Heart left ventricle (tissue), 16 donors: ENCODE measurements at regions not wholly inside any gene's neighbourhood (a gene's known extent, or its start where the extent isn't known, plus 50 kb on each side); places are given as distances from the start of the nearest gene placed in this dataset.

ENCODE experiments used
- ATAC-seq, 4 donors: fragments of 200-7000 bp; cut with Tn5 transposase; one replicate each; pipeline ENCODE4 v1.9.1; 2020 to 2022; ENCODE audit warnings: moderate library complexity in 4 of 4, mild to moderate bottlenecking in 3 of 4, moderate number of reproducible peaks in 1 of 4
- DNase-seq, 5 donors: peaks; one replicate each; pipeline ENCODE4 v3.0.0-alpha.2; 2020
- H3K27ac ChIP-seq, 12 donors: fragments of 200-600 bp; sonication (generic) in 4 of 12; one replicate each; pipeline versions ENCODE4 v1.5.0 to v1.8.0; 2016 to 2022; ENCODE audit warnings: mild to moderate bottlenecking in 2 of 12
- H3K27me3 ChIP-seq, 9 donors: fragments of 200-600 bp; sonication (generic) in 2 of 9; one replicate each; pipeline versions ENCODE4 v1.5.1 to v1.8.0; 2016 to 2022; ENCODE audit warnings: mild to moderate bottlenecking in 3 of 9
- H3K36me3 ChIP-seq, 9 donors: fragments of 200-600 bp; sonication (generic) in 2 of 9; one replicate each; pipeline versions ENCODE4 v1.5.0 to v1.8.0; 2018 to 2022; ENCODE audit warnings: mild to moderate bottlenecking in 2 of 9
- H3K4me1 ChIP-seq, 12 donors: fragments of 200-600 bp; sonication (generic) in 4 of 12; one replicate each; pipeline versions ENCODE4 v1.5.0 to v1.8.0; 2016 to 2022; ENCODE audit warnings: mild to moderate bottlenecking in 3 of 12
- H3K4me3 ChIP-seq, 12 donors: fragments of 200-600 bp; sonication (generic) in 4 of 12; one replicate each; pipeline versions ENCODE4 v1.5.0 to v1.8.0; 2017 to 2022; ENCODE audit warnings: mild to moderate bottlenecking in 9 of 12, moderate library complexity in 4 of 12
- H3K9me3 ChIP-seq, 12 donors: fragments of 200-600 bp; sonication (generic) in 4 of 12; one replicate each; pipeline versions ENCODE4 v1.5.0 to v1.8.0; 2016 to 2022; ENCODE audit warnings: mild to moderate bottlenecking in 1 of 12
- POLR2A ChIP-seq, 2 donors: fragments of 450-650 bp; IDR thresholded peaks; one replicate each; pipeline ENCODE4 v1.6.1; 2017; ENCODE audit warnings: antibody characterized with exemption in 2 of 2, mild to moderate bottlenecking in 2 of 2, moderate library complexity in 2 of 2
- WGBS, 4 donors: extraction: QIAGEN DNeasy Blood & Tissue Kit in 2 of 4; methylation state at CpG; one replicate each; pipeline versions ENCODE4 v1.1.5 to v1.1.7; 2013 to 2018; 5-methylcytosine and 5-hydroxymethylcytosine counted together
- intact Hi-C, 10 donors: fragments of 100-400 bp; cut with DNase I; formaldehyde crosslinking; loops; one replicate each; pipeline versions ENCODE4 v1.11.1 to v1.14.2; 2022
- TF ChIP-seq, protein P1 (sequence below), 12 donors: fragments of 200-600 bp; sonication (generic) in 4 of 12; IDR thresholded peaks; one replicate each; pipeline versions ENCODE4 v1.5.0 to v1.8.0; 2018 to 2022; ENCODE audit warnings: antibody characterized with exemption in 12 of 12, mild to moderate bottlenecking in 5 of 12
- donor health status: ischemic (EF 13 %, LVEDD 7.1; RV severe dilation, severe dysfunction).
- donor health status: healthy with polysubstance abuse.
- donor health status: DM: no; HTN: yes; CAD: no.
- donor health status: DM: no; HTN: no; CAD: no.
- donor health status: ischemic (EF 25% LVEDD 6.9; RV normal size, moderate dysfunction).
- donor health status: ischemic (EF 25% LVEDD 5.7; RV mildly dilated, moderate dysfunction).
- donor health status: healthy.
- donor health status: DM: yes; HTN: yes; CAD: no.
- donor health status: ischemic (EF 35%, LVEDD 5.7; RV mildly dilated, moderate dysfunction).
- donor health status: nonischemic (EF 11% LVEDD 7.7; RV severe dilation, severe dysfunction).
- donor health status: DM: yes; HTN: yes; CAD: no.
- donor health status: PGD.
- donor health status: ischemic (EF 29% LVEDD 5.4; RV normal size, mild dysfunction).
- donor health status: nonischemic (EF 23%, LVEDD 6.1; RV moderate dilation, normal function).

DNA sequence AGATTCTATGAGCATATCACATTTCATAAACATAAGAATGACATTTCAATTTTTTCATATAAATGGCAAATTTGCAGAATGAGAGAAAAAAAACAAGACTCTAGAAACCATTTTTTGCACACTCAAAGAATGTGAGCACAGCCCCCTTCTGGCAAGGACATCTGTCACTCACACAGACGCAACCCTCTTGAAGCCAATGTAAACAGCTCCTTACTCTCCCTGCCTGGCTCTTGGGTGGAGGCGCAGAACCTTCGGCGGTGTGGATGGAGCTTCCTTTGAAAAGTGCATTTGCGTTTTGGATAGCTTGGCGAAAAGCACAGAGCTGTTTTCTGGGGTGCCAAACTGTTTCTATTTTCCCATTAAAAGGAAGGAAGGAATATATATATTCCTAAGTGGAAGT is 367.6 kb upstream of the TSHZ3 start:
- Histone ChIP-seq H3K36me3 (no peaks in the 10 kb centered on the region), H3K4me3 (no peak overlapping the region), H3K4me1 (no peaks in the 10 kb centered on the region), H3K27me3 (peaks cover 0 to 11% (median 0%) of the 10 kb centered on the region in 9 donors), H3K9me3 (peaks cover 0 to 20% (median 4%) of the 10 kb centered on the region in 12 donors), H3K27ac (no peak overlapping the region)
- no peak for ATAC-seq
- DNase-seq = no peak
- intact Hi-C loops = no loop called here
- no peak for TF ChIP-seq POLR2A (IDR thresholded peaks at IDR 0.05)
- TF ChIP-seq, protein P1, sequence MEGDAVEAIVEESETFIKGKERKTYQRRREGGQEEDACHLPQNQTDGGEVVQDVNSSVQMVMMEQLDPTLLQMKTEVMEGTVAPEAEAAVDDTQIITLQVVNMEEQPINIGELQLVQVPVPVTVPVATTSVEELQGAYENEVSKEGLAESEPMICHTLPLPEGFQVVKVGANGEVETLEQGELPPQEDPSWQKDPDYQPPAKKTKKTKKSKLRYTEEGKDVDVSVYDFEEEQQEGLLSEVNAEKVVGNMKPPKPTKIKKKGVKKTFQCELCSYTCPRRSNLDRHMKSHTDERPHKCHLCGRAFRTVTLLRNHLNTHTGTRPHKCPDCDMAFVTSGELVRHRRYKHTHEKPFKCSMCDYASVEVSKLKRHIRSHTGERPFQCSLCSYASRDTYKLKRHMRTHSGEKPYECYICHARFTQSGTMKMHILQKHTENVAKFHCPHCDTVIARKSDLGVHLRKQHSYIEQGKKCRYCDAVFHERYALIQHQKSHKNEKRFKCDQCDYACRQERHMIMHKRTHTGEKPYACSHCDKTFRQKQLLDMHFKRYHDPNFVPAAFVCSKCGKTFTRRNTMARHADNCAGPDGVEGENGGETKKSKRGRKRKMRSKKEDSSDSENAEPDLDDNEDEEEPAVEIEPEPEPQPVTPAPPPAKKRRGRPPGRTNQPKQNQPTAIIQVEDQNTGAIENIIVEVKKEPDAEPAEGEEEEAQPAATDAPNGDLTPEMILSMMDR (IDR thresholded peaks at IDR 0.05) = no peak
- WGBS, 4 donors = 59 to 70% (median 63%) methylated on average over 6 of the region's 6 CpGs

DNA sequence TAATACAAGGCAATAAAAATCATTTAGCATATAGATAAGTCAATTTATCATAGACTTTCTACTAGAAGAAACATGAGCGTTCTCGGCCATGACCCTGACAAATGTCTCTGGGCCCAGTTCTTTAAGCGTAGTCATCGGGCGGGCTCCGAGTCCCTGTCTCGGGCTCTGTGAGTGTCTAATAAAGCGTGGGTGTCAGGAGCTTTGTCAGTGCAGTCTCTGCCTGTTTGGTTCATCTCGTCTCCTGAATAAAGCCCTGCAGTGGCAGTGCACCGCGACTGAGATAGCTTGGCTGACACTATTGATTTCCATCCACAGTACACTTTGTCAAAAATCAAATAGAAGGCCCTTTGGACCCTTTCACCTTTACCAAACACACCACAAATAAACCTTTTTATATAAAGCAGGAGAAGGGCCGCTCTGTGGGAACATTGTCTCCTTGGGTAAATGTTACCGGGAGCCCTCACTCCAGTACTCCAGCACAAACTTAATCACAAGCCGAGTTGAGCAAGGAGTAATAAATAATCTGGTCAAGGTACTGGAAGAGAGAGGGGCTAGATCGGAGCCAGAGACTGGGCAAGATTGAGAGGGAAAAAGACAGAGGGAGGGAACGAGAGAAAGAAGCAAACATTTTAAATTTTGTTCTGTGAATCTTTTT is 368.2 kb upstream of the TSHZ3 start:
- 83 to 88% (median 86%) methylated on average over 16 of the region's 16 CpGs for WGBS, 4 donors
- no peak overlapping the region for H3K4me3 ChIP-seq
- no peak for DNase-seq

DNA sequence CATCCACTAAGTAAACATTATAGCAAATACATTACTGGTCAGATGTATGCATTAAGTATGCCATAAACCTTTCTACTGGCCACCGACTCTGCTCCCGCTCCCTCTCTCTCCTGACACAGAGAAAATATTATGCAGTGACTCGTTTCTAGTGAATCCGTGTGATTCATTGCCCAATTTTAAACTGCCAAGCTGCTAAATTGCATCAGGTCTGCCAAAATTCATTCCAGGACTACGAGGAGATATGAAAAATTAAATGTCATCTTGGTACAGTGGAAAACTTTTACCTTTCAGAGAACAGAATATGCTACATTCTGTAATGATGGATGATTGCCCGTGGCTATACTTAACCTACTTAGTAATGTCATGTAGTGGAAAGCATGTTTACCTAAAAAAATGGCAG is 368.8 kb upstream of the TSHZ3 start:
- Histone ChIP-seq H3K4me1 (no peaks in the 10 kb centered on the region), H3K27me3 (peaks cover 0 to 11% (median 0%) of the 10 kb centered on the region in 9 donors), H3K4me3 (no peak overlapping the region), H3K27ac (no peak overlapping the region), H3K36me3 (no peaks in the 10 kb centered on the region), H3K9me3 (peaks cover 0 to 13% (median 0%) of the 10 kb centered on the region in 12 donors)
- 61 to 71% (median 65%) methylated on average over 6 of the region's 6 CpGs for WGBS, 4 donors
- ATAC-seq (no peak), DNase-seq (no peak)
- TF ChIP-seq, protein P1 (IDR thresholded peaks at IDR 0.05) = no peak
- no peak for TF ChIP-seq POLR2A (IDR thresholded peaks at IDR 0.05)
- intact Hi-C loops = no loop called here

More for the DNA sequence above, 368.2 kb upstream of the TSHZ3 start:
- Histone ChIP-seq H3K27ac (no peak overlapping the region), H3K36me3 (no peaks in the 10 kb centered on the region), H3K9me3 (peaks cover 0 to 14% (median 2%) of the 10 kb centered on the region in 12 donors), H3K27me3 (peaks cover 0 to 11% (median 0%) of the 10 kb centered on the region in 9 donors), H3K4me1 (no peaks in the 10 kb centered on the region)
- no peak for TF ChIP-seq POLR2A (IDR thresholded peaks at IDR 0.05)
- TF ChIP-seq, protein P1 (IDR thresholded peaks at IDR 0.05) = no peak
- intact Hi-C loops = no loop called here
- no peak for ATAC-seq

DNA sequence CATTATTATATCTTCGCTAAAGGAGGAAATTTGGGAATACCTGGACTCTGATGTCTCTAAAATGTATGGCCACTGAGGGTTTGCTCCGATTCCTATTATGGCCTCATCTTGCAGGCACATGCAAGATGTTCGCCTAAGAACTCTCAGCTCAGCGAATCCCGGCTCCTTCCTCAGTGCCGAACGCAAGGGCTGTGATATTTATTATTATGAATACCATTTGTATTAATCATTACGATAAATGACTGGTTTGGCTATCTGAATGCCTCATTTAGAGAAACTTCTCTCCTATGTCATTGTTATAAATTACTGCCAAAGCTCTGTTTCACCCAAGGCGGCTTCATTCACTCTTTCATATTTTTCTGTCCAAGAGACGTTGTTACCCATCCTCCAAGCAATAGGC is 369.7 kb upstream of the TSHZ3 start:
- intact Hi-C loops = no loop called here
- TF ChIP-seq, protein P1 (IDR thresholded peaks at IDR 0.05) = no peak
- TF ChIP-seq POLR2A (IDR thresholded peaks at IDR 0.05) = no peak
- WGBS, 4 donors = 87 to 95% (median 91%) methylated on average over 10 of the region's 10 CpGs
- H3K9me3 ChIP-seq = peaks cover 0 to 4% (median 0%) of the 10 kb centered on the region in 12 donors
- H3K4me1 ChIP-seq = no peaks in the 10 kb centered on the region
- ATAC-seq (no peak), DNase-seq (no peak)
- H3K4me3 ChIP-seq = no peak overlapping the region
- H3K27ac ChIP-seq = no peak overlapping the region
- peaks cover 0 to 7% (median 0%) of the 10 kb centered on the region in 9 donors for H3K27me3 ChIP-seq
- no peaks in the 10 kb centered on the region for H3K36me3 ChIP-seq
